ENCODE measurements at regions not wholly inside any gene's neighbourhood (a gene's known extent, or its start where the extent isn't known, plus 50 kb on each side); places are given as distances from the start of the nearest gene placed in this dataset.

GRCh38 chr7:155969192-155969929 lies 157.1 kb upstream of the SHH start:
- no peak for TF ChIP-seq CTCF (IDR thresholded peaks at IDR 0.05)
- no peak for TF ChIP-seq POLR2A (IDR thresholded peaks at IDR 0.05)
